Smooth muscle cell of the brain vasculature (primary cell): ENCODE measurements at regions not wholly inside any gene's neighbourhood (a gene's known extent, or its start where the extent isn't known, plus 50 kb on each side); places are given as distances from the start of the nearest gene placed in this dataset.

Experiments used
- DNase-seq: peaks from one replicate; pipeline ENCODE4 v3.0.0-alpha.2; 2012; ENCODE audit warnings: low read depth, low spot score

DNA sequence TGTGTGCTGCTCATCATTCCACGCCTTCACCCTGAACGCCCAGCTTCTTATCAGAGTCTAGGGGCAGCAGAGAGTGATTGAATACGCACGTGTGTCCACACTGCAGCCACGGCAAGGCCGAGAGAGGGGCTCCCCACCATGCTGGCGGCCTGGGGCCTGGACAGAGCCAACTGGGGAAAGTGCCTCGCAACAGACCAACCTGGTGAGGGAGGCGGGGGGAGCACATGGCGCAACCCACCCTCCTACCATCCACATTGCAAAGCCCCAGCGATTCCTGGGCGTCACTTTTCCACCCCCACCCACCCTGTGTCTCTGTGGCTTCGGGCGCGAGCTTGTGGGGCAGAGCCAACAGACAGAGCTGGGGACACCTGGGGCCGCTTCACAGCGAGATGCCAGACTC lies 66.4 kb upstream of the DUSP22 start:
- no peak for DNase-seq

DNA sequence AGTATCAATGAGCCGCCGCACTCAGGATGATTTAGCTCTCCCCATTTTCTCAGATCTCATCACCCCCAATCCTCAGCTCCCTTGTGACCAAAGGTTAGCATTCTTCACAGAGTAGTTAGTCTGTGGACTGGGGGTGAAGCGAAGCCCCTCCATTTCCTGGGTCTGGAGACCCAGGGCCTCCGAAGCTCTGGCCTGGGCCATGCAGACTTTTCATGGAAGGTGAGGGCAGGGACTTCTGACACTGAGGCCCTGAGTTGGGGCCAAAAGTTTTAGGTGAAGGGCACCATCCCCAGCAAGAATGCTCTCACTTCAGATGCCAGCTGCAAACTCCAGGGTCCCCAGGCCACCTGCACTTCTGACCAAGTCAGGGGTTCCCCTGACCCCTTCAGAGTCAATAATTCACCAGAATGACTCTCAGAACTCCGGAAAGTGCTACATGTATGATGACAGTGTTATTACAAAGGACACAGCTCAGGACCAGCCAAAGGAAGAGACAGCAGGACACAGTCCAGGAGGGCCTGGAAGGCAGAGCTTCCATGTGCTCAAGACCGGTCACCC lies 65.7 kb upstream of the DUSP22 start:
- DNase-seq, result no peak

DNA sequence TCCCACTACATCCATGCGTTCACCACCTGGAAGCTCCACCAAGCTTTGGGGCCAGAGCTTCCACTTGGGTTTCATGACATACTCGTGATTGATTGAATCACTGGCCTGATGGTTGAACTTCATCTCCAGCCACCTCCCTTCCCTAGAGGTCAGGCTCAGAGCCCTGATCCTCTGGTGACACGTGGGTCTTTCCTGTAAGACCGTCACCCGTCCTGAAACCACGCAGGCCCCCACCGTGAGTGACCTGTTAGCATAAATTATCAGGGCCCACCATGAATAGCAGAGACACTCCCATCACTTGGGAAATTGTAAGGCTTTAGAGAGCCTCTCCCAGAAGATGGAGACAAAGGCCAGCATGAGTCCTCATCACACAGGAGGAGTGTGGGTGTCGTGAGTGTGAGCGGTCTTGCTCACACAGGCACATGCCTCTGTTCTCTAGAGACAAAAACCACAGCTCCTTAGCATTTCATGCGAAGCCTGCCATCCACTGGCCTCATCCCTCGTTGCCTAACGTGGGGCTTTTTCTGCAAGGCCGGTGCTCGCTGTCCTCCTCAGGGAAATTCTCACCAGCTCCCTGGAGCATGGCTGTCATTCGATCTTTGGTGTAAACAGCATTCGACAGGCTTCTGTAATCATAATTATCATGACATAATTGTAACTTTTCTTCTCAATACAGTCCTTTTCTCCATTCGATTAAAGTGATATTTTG lies 65.1 kb upstream of the DUSP22 start:
- DNase-seq, result no peak

DNA sequence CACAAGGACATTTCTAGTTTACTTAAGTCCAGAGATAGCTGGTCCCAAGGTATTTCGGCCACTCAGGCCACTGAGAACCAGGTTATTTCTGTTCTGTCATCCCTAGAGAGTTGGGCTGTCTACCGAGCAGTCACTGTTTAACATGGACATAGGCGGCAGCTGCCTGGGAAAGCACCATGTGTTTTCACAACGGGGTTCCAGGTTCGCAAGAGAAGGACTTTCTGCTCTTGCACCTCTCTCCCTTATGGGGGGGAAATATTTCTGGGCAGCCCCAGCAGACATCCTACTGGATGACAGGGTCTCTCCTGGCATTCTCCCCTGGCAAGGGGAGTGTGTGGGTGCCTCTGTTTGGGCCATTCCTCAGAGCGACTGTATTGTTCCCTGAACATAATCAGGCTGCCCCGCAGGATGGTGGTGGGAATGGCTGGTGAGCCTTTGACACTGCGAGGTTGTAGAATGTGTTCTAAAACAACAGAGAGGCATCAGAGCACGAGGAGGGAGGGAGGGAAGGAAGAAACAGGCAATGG lies 64.4 kb upstream of the DUSP22 start:
- DNase-seq, result no peak

DNA sequence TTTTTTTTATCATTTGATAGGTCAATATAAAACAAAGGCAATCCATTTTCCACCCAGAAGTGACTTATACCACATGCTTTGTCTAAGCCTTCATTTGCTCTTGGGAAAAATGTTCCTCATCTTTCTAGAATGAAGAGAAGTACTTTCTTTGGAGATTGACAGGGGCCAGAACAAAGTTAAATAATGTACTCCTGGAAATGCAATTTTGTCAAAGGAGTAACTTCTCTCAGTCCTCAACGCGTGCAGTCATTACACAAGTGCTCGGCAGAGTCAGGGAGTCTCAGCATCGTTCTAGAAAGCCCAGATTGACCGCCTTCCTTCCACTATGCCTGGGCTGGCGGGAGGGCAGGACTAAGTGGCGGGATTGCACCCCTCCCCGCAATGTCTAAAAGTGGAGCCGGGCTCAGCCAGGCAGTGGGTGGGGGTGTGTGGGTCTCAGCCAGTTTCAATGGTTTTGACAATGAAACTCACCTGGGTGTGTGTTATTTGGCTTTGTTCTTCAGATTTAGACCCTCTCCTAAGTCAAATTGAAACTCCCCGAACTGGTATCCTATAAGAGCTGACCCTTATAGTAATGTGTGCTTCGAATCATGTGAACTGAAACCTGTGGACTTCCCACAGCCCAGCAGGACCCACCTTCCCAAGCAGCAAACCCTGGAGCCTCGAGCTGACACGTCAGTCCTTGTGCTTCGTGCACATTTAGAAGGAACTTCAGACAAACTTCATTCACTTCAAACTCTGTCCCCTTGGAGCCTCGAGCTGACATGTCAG lies 63.2 kb upstream of the DUSP22 start:
- DNase-seq, result no peak

DNA sequence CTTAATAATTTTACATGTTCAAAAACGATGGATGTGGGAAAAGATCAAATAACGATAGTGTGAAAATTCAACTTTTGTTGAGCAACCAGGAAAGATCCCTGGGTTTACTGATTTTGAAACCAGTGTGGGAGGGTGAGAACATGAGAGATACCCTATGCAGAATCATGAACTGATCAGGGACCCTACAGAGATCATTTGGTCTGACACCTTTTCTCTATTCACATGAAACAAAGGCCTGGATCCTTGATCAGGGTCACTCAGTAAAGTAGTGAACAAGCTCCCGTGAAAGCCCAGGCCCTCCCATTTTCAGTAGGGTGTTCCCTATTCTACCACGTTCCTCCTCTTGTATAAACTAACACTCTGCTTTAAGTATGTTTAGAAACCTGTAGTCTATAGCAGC lies 60.5 kb upstream of the DUSP22 start:
- DNase-seq, result no peak

DNA sequence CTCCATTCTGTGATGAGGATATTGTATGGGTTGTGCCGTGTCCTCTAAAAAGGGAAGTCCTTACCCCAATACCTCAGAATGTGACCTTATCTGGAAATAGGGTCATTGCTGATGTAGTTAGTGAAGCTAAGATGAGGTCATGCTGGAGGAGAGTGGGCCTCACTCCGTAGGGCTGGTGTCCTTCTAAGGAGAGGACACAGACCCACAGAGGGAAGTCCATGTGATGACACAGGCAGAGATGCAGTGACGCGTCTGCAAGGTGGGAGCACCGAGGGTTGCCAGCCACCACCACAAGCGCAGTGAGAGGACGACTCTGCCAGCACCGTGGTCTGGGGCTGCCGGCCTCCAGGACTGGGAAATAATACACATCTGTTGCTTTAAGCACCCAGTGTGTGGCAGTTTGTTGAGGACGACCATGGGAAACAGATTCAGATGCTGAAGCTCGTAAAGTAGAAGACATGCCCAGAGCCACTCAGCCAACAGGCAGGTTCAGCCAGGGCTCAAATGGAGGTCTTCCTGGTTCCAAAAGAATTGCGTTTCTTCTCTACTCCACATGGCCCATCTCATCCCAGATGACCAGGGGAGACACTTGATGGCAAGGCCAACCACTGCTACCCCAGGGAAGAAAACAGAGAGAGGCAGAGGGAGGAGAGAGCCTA lies 59.2 kb upstream of the DUSP22 start:
- no peak for DNase-seq

DNA sequence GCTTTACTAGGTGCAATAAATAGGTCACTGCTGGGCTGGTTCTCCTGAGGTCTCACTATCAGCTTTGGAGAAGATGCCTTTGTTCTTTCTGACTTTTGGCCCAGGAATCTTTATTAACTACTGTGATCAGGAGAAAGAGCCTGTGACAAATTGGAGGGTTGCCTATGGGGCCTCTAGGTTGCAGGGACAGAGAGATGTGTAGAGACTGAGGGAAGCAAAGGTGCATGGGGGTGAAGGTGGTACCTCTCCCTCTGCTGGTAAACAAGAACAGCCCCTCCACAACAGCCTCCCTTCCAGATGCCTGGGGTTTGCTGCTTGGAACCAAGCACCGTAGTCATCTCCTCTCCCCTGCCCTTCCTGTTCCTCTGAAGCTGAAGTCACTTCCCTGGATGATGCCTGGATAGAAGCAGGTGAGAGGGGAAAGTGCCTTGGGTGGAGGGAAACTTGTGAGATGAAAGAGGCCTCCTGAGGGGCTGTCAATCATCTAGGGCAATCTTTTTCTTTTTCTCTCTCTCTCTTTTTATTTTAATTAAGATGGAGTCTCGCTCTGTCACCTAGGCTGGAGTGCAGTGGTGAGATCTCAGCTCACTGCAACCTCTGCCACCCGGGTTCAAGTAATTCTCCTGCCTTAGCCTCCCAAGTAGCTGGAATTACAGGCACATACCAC lies 57.4 kb upstream of the DUSP22 start:
- no peak for DNase-seq

DNA sequence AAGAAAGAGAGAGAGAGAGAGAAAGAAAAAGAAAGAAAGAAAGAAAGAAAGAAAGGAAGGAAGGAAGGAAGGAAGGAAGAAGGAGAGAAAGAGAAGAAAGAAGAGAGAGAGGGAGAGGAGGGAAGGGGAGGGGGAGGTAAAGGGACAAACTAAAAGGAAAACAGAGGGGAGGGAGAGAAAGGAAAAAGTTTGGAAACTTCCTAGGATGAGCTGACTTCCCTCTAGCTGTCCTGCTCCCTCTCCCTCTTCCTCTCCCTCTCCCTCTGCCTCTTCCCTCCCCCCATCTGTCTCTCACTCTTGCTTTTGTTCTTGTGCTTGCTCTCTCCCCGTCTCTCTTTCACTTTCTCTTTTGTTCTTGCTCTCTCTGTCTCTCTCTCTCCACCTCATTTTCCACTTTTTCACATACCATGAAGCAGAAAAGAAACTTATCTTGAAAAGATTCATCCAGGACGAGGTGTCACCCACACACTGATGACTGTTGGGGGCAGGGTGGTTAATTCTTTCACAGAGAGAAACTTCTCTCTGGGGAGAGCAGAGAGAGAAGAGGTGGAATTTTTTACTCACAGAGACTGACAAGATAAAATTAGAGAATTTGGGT lies 56.4 kb upstream of the DUSP22 start:
- DNase-seq, result peak; percentile 28

DNA sequence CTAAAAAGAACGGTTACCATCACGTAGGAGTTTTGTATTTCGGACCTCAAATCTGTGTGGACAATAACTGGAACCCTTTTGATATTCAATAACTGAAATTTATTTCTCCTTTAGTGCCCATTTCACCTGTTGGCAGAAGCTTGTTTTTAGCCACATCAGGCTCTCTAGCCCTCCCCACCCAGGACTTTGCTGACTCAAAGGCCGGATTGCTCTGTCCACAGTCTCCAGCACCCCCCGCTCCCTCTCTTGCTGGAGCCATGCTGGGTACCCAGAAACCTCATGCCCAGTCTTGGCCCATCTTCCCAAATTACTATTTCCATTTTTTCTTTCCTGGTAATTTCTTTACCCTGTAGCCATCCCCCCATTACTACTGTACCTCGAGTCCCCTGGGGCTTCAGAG lies 55.8 kb upstream of the DUSP22 start:
- no peak for DNase-seq

DNA sequence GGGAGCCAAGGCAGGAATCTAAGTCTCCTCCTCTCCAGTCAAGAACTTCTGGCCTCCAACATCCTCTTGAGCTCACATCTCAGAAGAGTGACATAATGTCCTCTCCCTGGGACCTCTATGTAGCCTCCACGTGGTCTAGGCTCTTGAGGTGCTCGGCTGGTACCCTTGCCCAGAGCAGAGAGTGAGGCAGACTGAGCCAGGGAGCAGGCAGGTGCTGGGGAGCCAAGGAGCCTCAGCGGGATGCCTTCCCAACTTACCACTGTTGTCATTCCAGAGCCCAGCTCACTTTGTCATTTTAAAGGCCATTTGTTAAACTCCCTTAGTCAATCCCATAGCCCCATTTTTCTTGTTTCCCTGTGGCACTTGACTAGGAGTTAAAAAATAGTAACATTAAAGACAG lies 52.1 kb upstream of the DUSP22 start:
- DNase-seq, result no peak

DNA sequence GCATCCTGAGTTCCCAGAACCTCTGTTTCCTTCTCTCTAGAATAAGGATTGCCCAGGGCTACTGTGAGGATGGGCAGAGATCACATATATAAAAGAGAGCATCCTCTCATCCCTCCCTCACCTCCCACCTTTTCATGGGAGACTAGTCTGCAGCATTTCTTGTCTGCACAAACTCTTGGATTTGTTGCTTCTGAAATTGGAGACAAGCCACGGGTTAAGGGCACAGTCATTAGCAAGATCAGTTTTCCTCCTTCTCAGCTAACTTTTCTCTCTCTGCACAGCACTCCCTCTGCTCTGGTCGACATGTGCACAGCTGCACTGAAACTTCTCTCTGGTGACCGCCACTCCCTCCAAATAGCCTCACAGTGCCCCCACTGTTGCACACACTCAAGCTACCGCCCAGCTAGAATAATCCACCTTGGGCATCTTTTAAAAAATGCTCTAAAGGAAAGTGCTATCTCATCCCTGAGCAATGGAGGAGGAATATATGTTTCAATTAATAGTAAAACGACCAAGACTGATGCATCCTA lies 50.9 kb upstream of the DUSP22 start:
- no peak for DNase-seq
